ENCODE measurements at regions not wholly inside any gene's neighbourhood (a gene's known extent, or its start where the extent isn't known, plus 50 kb on each side); places are given as distances from the start of the nearest gene placed in this dataset.

GRCh38 chr15:87672309-87673288 lies 583.9 kb downstream of the NTRK3 start:
- no peak for TF ChIP-seq ZNF274 (IDR thresholded peaks at IDR 0.05; ENCODE audit: low read depth, low read length)
- TF ChIP-seq CTCF (IDR thresholded peaks at IDR 0.05 in 2 of 3, conservative IDR thresholded peaks at IDR 0.05 in 1 of 3; ENCODE audit: borderline replicate concordance in 1 of 3, insufficient read depth in 1 of 3, low read depth in 2 of 3, low read length in 2 of 3): peak in 2 of 3 experiments; percentile 21 to 24; a peak in 1 of 6 replicates
- no peak for TF ChIP-seq EGR1 (IDR thresholded peaks at IDR 0.05; ENCODE audit: low read depth)
- TF ChIP-seq, protein P1, sequence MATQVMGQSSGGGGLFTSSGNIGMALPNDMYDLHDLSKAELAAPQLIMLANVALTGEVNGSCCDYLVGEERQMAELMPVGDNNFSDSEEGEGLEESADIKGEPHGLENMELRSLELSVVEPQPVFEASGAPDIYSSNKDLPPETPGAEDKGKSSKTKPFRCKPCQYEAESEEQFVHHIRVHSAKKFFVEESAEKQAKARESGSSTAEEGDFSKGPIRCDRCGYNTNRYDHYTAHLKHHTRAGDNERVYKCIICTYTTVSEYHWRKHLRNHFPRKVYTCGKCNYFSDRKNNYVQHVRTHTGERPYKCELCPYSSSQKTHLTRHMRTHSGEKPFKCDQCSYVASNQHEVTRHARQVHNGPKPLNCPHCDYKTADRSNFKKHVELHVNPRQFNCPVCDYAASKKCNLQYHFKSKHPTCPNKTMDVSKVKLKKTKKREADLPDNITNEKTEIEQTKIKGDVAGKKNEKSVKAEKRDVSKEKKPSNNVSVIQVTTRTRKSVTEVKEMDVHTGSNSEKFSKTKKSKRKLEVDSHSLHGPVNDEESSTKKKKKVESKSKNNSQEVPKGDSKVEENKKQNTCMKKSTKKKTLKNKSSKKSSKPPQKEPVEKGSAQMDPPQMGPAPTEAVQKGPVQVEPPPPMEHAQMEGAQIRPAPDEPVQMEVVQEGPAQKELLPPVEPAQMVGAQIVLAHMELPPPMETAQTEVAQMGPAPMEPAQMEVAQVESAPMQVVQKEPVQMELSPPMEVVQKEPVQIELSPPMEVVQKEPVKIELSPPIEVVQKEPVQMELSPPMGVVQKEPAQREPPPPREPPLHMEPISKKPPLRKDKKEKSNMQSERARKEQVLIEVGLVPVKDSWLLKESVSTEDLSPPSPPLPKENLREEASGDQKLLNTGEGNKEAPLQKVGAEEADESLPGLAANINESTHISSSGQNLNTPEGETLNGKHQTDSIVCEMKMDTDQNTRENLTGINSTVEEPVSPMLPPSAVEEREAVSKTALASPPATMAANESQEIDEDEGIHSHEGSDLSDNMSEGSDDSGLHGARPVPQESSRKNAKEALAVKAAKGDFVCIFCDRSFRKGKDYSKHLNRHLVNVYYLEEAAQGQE (IDR thresholded peaks at IDR 0.05; ENCODE audit: low read depth): no peak
- TF ChIP-seq EZH2 (IDR thresholded peaks at IDR 0.05): no peak
- no peak for TF ChIP-seq JUND (IDR thresholded peaks at IDR 0.05)
- TF ChIP-seq, protein P2, sequence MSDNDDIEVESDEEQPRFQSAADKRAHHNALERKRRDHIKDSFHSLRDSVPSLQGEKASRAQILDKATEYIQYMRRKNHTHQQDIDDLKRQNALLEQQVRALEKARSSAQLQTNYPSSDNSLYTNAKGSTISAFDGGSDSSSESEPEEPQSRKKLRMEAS (IDR thresholded peaks at IDR 0.05): no peak
- no peak for TF ChIP-seq POLR2AphosphoS5 (IDR thresholded peaks at IDR 0.05; ENCODE audit: low read depth, low read length)
- TF ChIP-seq ATF3 (IDR thresholded peaks at IDR 0.05): no peak
- TF ChIP-seq EZH2phosphoT487 (IDR thresholded peaks at IDR 0.05; ENCODE audit: borderline replicate concordance): no peak
- no peak for TF ChIP-seq SIN3A (IDR thresholded peaks at IDR 0.05; ENCODE audit: low read depth)
- TF ChIP-seq POLR2A (IDR thresholded peaks at IDR 0.05; ENCODE audit: borderline replicate concordance, extremely low read depth, insufficient read depth, insufficient read length): no peak
